Activated CD4-positive, alpha-beta T cell treated with anti-CD3 and anti-CD28 coated beads, Interleukin-2, amount 10 ng/mL, durations not matched to agents 24 days and 14 days (primary cell): ENCODE measurements at regions not wholly inside any gene's neighbourhood (a gene's known extent, or its start where the extent isn't known, plus 50 kb on each side); places are given as distances from the start of the nearest gene placed in this dataset.
"Not testable (repeated sequence)": the region's sequence is repeated elsewhere in the genome, so short reads cannot be mapped to it uniquely, and the experiment has no call there.

Experiments
- DNase-seq: peaks from one replicate; pipeline ENCODE4 v3.0.0; 2022
- H3K27ac Mint-ChIP-seq: one replicate; pipeline ENCODE4 v1.8.0; 2022; ENCODE audit warnings: mild to moderate bottlenecking, mixed read lengths
- H3K27me3 Mint-ChIP-seq: one replicate; pipeline ENCODE4 v1.8.0; 2022; ENCODE audit warnings: mixed read lengths
- H3K36me3 Mint-ChIP-seq: one replicate; pipeline ENCODE4 v1.8.0; 2022; ENCODE audit warnings: low read depth, mild to moderate bottlenecking, mixed read lengths
- H3K4me1 Mint-ChIP-seq: one replicate; pipeline ENCODE4 v1.8.0; 2021; ENCODE audit warnings: mixed read lengths
- H3K4me3 Mint-ChIP-seq: one replicate; pipeline ENCODE4 v1.8.0; 2022; ENCODE audit warnings: mild to moderate bottlenecking, moderate library complexity, mixed read lengths
- H3K9me3 Mint-ChIP-seq: one replicate; pipeline ENCODE4 v1.8.0; 2021; ENCODE audit warnings: mixed read lengths
- intact Hi-C: fragments of 100-400 bp; cut with micrococcal nuclease; formaldehyde crosslinking; loops from one replicate; pipeline ENCODE4 v1.15.1; 2023

GRCh38 chr6:25137480-25137879 lies 141.7 kb upstream of the CARMIL1 start:
- intact Hi-C loops: loop anchor here (1.0 to 10.0 kb wide), 2 partner anchors 18 to 227 kb away; no protein-coding TSS in a partner anchor
- H3K9me3 Mint-ChIP-seq: peaks cover 10% of the 10 kb centered on the region
- peaks cover 67% of the 10 kb centered on the region for H3K36me3 Mint-ChIP-seq
- peak; percentile 76 for DNase-seq
- peak overlapping the region; percentile 92 for H3K4me3 Mint-ChIP-seq
- peak overlapping the region; percentile 98 for H3K27ac Mint-ChIP-seq
- peaks cover 29% of the 10 kb centered on the region for H3K4me1 Mint-ChIP-seq
- no peaks in the 10 kb centered on the region for H3K27me3 Mint-ChIP-seq

GRCh38 chr6:25137916-25138232 lies 141.3 kb upstream of the CARMIL1 start:
- Mint-ChIP-seq H3K9me3 (peaks cover 10% of the 10 kb centered on the region), H3K4me1 (peaks cover 30% of the 10 kb centered on the region), H3K27ac (peak overlapping the region; percentile 98), H3K36me3 (peaks cover 67% of the 10 kb centered on the region), H3K27me3 (no peaks in the 10 kb centered on the region), H3K4me3 (peak overlapping the region; percentile 92)
- intact Hi-C loops: loop anchor here (1.0 to 10.0 kb wide), 9 partner anchors 9 to 824 kb away; partner anchors contain the start of genes C6orf62 and TRIM38
- DNase-seq: no peak

GRCh38 chr6:25138233-25138933 lies 140.8 kb upstream of the CARMIL1 start:
- Mint-ChIP-seq H3K36me3 (peaks cover 64% of the 10 kb centered on the region), H3K9me3 (peaks cover 8% of the 10 kb centered on the region), H3K27ac (peak overlapping the region; percentile 98), H3K27me3 (no peaks in the 10 kb centered on the region), H3K4me1 (peaks cover 32% of the 10 kb centered on the region), H3K4me3 (peak overlapping the region; percentile 92)
- DNase-seq: peak; percentile 92
- intact Hi-C loops: loop anchor here (1.0 to 10.0 kb wide), 8 partner anchors 9 to 824 kb away; partner anchors contain the start of genes C6orf62 and TRIM38

GRCh38 chr6:25138934-25139415 lies 140.2 kb upstream of the CARMIL1 start:
- Mint-ChIP-seq H3K27ac (peak overlapping the region; percentile 98), H3K27me3 (no peaks in the 10 kb centered on the region), H3K4me3 (peak overlapping the region; percentile 92), H3K9me3 (peaks cover 8% of the 10 kb centered on the region), H3K4me1 (peaks cover 37% of the 10 kb centered on the region), H3K36me3 (peaks cover 58% of the 10 kb centered on the region)
- intact Hi-C loops: loop anchor here (1.0 to 10.0 kb wide), 8 partner anchors 8 to 823 kb away; partner anchors contain the start of genes C6orf62 and TRIM38
- no peak for DNase-seq

DNA sequence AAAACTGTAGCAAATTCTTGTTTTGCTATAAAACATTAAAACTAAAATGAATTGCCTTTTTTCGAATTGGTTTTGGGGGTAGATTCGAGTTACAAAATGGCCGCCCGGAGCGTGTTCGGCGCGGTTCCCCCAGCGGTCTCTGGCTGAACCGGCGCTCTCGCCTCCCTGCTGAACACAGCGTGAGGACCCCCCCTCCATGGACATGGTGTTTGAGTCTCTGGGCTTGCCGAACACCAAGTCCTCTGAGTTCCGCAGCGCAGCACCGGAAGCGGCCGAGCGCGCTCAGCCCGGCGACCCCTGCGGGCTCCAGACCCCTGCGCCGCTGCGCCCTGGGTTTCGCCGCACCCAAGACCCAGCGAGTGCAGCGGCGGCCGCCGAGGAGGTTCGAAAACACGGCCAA lies 139.6 kb upstream of the CARMIL1 start:
- H3K27me3 Mint-ChIP-seq, DNase-seq, H3K9me3 Mint-ChIP-seq: not testable (repeated sequence)
- Mint-ChIP-seq H3K36me3 (peaks cover 52% of the 10 kb centered on the region), H3K27ac (peak overlapping the region; percentile 98), H3K4me3 (peak overlapping the region; percentile 92), H3K4me1 (peaks cover 39% of the 10 kb centered on the region)
- intact Hi-C loops: loop anchor here (2.0 to 10.0 kb wide), 2 partner anchors 99 to 225 kb away; no protein-coding TSS in a partner anchor

GRCh38 chr6:25142506-25142905 lies 136.7 kb upstream of the CARMIL1 start:
- intact Hi-C loops: no loop called here
- peaks cover 13% of the 10 kb centered on the region for H3K9me3 Mint-ChIP-seq
- no peaks in the 10 kb centered on the region for H3K27me3 Mint-ChIP-seq
- peaks cover 33% of the 10 kb centered on the region for H3K36me3 Mint-ChIP-seq
- H3K4me3 Mint-ChIP-seq: peak overlapping the region; percentile 70
- peaks cover 53% of the 10 kb centered on the region for H3K4me1 Mint-ChIP-seq
- DNase-seq: peak; percentile 55
- H3K27ac Mint-ChIP-seq: peak overlapping the region; percentile 73

DNA sequence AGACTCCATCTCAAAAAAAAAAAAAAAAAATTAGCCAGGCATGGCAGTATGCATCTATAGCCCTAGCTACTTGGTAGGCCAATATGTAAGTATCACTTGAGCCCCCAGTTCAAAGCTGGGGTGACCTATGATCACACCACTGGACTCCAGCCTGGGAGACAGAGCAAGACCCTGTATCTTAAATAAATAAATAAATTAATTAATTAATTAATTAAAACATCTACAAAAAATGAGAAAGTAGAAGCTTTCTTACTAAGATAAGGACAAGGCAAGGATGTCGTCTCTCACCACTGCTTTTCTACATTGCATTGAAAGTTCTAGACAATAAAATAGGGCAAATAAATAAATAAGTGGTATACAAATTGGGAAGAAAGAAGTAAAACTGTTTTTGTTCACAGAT lies 134.3 kb upstream of the CARMIL1 start:
- peaks cover 58% of the 10 kb centered on the region for H3K4me1 Mint-ChIP-seq
- peaks cover 27% of the 10 kb centered on the region for H3K9me3 Mint-ChIP-seq
- peaks cover 46% of the 10 kb centered on the region for H3K36me3 Mint-ChIP-seq
- intact Hi-C loops: no loop called here
- H3K27me3 Mint-ChIP-seq: no peaks in the 10 kb centered on the region
- H3K4me3 Mint-ChIP-seq: no peak overlapping the region
- no peak for DNase-seq
- H3K27ac Mint-ChIP-seq: no peak overlapping the region

- Mint-ChIP-seq H3K36me3 (peaks cover 53% of the 10 kb centered on the region), H3K27me3 (no peaks in the 10 kb centered on the region), H3K27ac (peak overlapping the region; percentile 79), H3K4me1 (peaks cover 63% of the 10 kb centered on the region), H3K9me3 (peaks cover 24% of the 10 kb centered on the region), H3K4me3 (peak overlapping the region; percentile 53)
- intact Hi-C loops: loop anchor here (1.0 kb wide), 2 partner anchors 9 to 19 kb away; no protein-coding TSS in a partner anchor
- DNase-seq: no peak
Observed at GRCh38 chr6:25147223-25147622, 132.0 kb upstream of the CARMIL1 start.

- Mint-ChIP-seq H3K4me1 (peaks cover 55% of the 10 kb centered on the region), H3K27ac (no peak overlapping the region), H3K27me3 (no peaks in the 10 kb centered on the region), H3K9me3 (peaks cover 19% of the 10 kb centered on the region), H3K4me3 (no peak overlapping the region), H3K36me3 (peaks cover 69% of the 10 kb centered on the region)
- intact Hi-C loops: no loop called here
- no peak for DNase-seq
Observed at GRCh38 chr6:25150031-25150430, 129.1 kb upstream of the CARMIL1 start.

DNA sequence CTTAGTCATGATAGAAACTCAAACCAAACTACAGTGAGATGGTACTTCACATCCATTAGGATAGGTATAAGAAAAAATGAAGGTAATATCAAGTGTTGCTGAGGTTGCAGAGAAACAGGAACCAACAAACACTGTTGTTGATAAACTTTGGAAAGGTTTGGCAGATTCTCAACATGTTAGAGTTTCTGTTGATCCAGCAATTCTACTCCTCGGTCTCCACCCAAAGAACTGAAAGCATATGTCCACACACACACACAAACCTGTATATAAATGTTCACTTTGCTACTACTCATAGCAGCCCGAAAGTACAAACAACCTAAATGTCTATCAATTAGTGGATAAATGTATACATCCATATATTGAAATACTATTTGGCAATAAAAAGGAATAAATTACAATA lies 128.3 kb upstream of the CARMIL1 start:
- no peaks in the 10 kb centered on the region for H3K27me3 Mint-ChIP-seq
- intact Hi-C loops: no loop called here
- peaks cover 19% of the 10 kb centered on the region for H3K9me3 Mint-ChIP-seq
- H3K36me3 Mint-ChIP-seq: peaks cover 71% of the 10 kb centered on the region
- no peak overlapping the region for H3K4me3 Mint-ChIP-seq
- DNase-seq: no peak
- H3K27ac Mint-ChIP-seq: no peak overlapping the region
- H3K4me1 Mint-ChIP-seq: peaks cover 57% of the 10 kb centered on the region

DNA sequence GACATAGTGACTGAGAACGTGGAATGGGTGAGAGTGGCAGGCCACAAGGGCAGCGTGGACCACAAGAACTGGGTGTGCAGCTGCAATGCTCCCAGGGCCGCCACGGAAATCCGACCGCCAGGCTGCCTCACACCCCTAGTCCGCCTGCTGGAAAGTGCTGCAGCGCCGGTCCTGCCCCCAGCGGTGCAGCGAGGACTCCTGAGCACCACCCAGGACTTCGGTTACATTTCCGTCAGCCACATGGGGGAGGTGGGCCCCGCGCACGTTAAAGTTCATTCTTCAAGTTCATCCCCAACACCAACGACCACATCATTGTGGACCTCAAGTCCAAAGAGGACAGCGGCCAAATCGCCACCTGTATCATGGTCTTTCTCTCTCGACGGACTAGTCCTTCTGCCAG lies 126.1 kb upstream of the CARMIL1 start:
- Mint-ChIP-seq H3K27ac (no peak overlapping the region), H3K4me3 (no peak overlapping the region), H3K9me3 (peaks cover 19% of the 10 kb centered on the region), H3K36me3 (peaks cover 83% of the 10 kb centered on the region), H3K27me3 (no peaks in the 10 kb centered on the region), H3K4me1 (peaks cover 51% of the 10 kb centered on the region)
- no peak for DNase-seq
- intact Hi-C loops: no loop called here

DNA sequence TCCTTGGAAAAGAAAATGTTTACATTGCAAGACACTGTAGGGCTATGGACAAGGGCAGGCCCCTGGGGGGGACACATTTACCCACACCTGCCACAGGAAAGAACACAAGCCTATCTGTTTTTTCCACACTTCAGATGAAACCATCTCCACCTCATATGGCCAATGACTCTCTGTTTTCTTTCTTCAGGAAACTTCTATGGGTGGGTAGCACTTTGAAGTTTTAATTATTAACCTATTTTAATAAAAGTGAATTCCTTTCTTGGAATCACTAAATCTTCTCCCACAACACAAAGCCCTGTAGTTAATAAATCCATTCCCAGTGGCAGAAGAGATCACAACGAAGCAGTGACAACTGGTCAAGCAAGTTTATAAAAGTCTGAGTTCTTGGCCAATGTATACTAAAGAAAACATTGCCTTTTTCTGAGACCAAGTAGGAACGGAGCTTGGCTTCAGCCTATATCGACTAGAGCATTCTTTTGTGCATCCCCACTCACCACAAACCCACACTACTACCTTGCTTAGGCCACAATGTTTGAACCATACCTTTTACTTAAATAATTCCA lies 125.1 kb upstream of the CARMIL1 start:
- intact Hi-C loops: no loop called here
- Mint-ChIP-seq H3K27ac (peak overlapping the region; percentile 44), H3K36me3 (peaks cover 84% of the 10 kb centered on the region), H3K27me3 (no peaks in the 10 kb centered on the region), H3K4me3 (no peak overlapping the region), H3K9me3 (peaks cover 14% of the 10 kb centered on the region), H3K4me1 (peaks cover 49% of the 10 kb centered on the region)
- no peak for DNase-seq

- Mint-ChIP-seq H3K36me3 (peaks cover 83% of the 10 kb centered on the region), H3K27ac (peak overlapping the region; percentile 78), H3K9me3 (peaks cover 10% of the 10 kb centered on the region), H3K4me3 (peak overlapping the region; percentile 51), H3K4me1 (peaks cover 46% of the 10 kb centered on the region), H3K27me3 (no peaks in the 10 kb centered on the region)
- no peak for DNase-seq
- intact Hi-C loops: no loop called here
Observed at GRCh38 chr6:25155211-25155610, 124.0 kb upstream of the CARMIL1 start.

DNA sequence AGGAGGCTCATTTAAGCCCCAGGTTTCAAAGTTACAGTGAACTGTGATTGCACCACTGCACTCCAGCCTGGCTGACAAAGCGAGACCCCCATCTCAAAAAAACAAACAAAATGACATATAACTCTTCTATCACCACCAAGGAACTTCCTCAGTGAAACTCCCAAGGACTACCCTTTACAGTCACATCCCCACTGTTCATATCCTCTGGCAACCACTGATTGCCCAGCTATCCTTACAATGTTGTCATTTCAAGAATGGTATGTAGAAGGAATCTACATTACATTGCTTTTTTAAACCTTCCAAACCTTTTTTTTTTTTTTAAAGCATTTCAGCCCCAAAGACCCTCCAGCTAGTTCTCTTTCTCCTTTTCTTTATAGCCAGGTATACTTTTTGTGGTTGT lies 123.1 kb upstream of the CARMIL1 start:
- intact Hi-C loops: no loop called here
- Mint-ChIP-seq H3K36me3 (peaks cover 82% of the 10 kb centered on the region), H3K4me3 (peak overlapping the region; percentile 15), H3K9me3 (peaks cover 16% of the 10 kb centered on the region), H3K4me1 (peaks cover 46% of the 10 kb centered on the region), H3K27ac (peak overlapping the region; percentile 21), H3K27me3 (no peaks in the 10 kb centered on the region)
- DNase-seq: no peak
